H1 (cell line): ENCODE measurements at regions not wholly inside any gene's neighbourhood (a gene's known extent, or its start where the extent isn't known, plus 50 kb on each side); places are given as distances from the start of the nearest gene placed in this dataset.

Experiments
- CTCF ChIA-PET: fragments of 300-600 bp; sonication (Branson Sonifier 250); formaldehyde crosslinking; loops from one replicate; lab custom pipeline; 2021; ENCODE audit not compliant: partially characterized antibody; lab: Charles Lee
- POLR2A ChIA-PET: fragments of 300-600 bp; sonication (Branson Sonifier 250); formaldehyde crosslinking; loops from one replicate; lab custom pipeline; 2021; ENCODE audit warnings: inconsistent platforms; ENCODE audit not compliant: partially characterized antibody; lab: Charles Lee
- DNase-seq, 2 experiments: peaks; one replicate each; pipeline versions ENCODE4 v3.0.0 to v3.0.0-alpha.2; 2010 to 2022; ENCODE audit warnings: low spot score in 2 of 2, low read depth in 1 of 2, mixed read lengths in 1 of 2
- FAIRE-seq: peaks from 2 replicates; lab custom pipeline; 2011; peaks lifted over from hg19 to GRCh38; lab: Jason Lieb, UNC
- H2AFZ ChIP-seq: 2 replicates; pipeline ENCODE4 v1.8.1; 2012; ENCODE audit warnings: low read length, inconsistent platforms
- H2AK5ac ChIP-seq: 2 replicates; pipeline ENCODE4 v1.6.1; 2013; ENCODE audit warnings: low read depth, low read length
- H2BK120ac ChIP-seq: replicated peaks from 2 replicates; pipeline ENCODE3; 2013; ENCODE audit warnings: low read depth, low read length, inconsistent platforms
- H2BK12ac ChIP-seq: 2 replicates; pipeline ENCODE4 v1.6.1; 2013; ENCODE audit warnings: low read depth, low read length
- H2BK15ac ChIP-seq: 2 replicates; pipeline ENCODE4 v1.6.1; 2013; ENCODE audit warnings: low read length
- H2BK20ac ChIP-seq: 2 replicates; pipeline ENCODE4 v1.6.1; 2013; ENCODE audit warnings: low read length
- H2BK5ac ChIP-seq: 2 replicates; pipeline ENCODE4 v1.6.1; 2013; ENCODE audit warnings: low read depth, low read length
- H3K14ac ChIP-seq: 2 replicates; pipeline ENCODE4 v1.6.1; 2013; ENCODE audit warnings: inconsistent platforms; ENCODE audit not compliant: insufficient read length
- H3K18ac ChIP-seq: 2 replicates; pipeline ENCODE4 v1.6.1; 2013; ENCODE audit warnings: low read length; ENCODE audit errors: extremely low read depth
- H3K23ac ChIP-seq: 2 replicates; pipeline ENCODE4 v1.6.1; 2013; ENCODE audit warnings: inconsistent platforms; ENCODE audit not compliant: insufficient read length
- H3K23me2 ChIP-seq: 2 replicates; pipeline ENCODE4 v1.6.1; 2013; ENCODE audit warnings: low read depth, low read length
- H3K27ac ChIP-seq: 2 replicates; pipeline ENCODE4 v1.6.1; 2011; ENCODE audit warnings: low read depth, low read length, inconsistent platforms
- H3K27me3 ChIP-seq, 4 experiments: replicated peaks in 1 of 4; 1 replicate in 1 of 4; 2 replicates in 3 of 4; pipeline versions ENCODE4 v1.6.1 to v1.8.1; 2011 to 2013; ENCODE audit warnings: low read length in 3 of 4, mild to moderate bottlenecking in 3 of 4, inconsistent platforms in 2 of 4, mixed read lengths in 2 of 4, moderate library complexity in 1 of 4; ENCODE audit not compliant: control insufficient read depth in 3 of 4, insufficient read depth in 3 of 4; ENCODE audit errors: extremely low read depth in 1 of 4
- H3K36me3 ChIP-seq, 4 experiments: 2 replicates each; pipeline versions ENCODE4 v1.6.1 to v1.8.1; 2011 to 2013; ENCODE audit warnings: mild to moderate bottlenecking in 4 of 4, low read length in 3 of 4, moderate library complexity in 2 of 4, control low read depth in 1 of 4, inconsistent platforms in 1 of 4; ENCODE audit not compliant: insufficient read depth in 4 of 4, control insufficient read depth in 2 of 4
- H3K4ac ChIP-seq: replicated peaks from 2 replicates; pipeline ENCODE3; 2013; ENCODE audit warnings: low read length, low read depth, mixed read lengths, inconsistent platforms; ENCODE audit not compliant: insufficient read length
- H3K4me1 ChIP-seq, 4 experiments: replicated peaks in 1 of 4; 1 replicate in 1 of 4; 2 replicates in 3 of 4; pipeline versions ENCODE4 v1.6.1 to v1.8.1; 2011 to 2013; ENCODE audit warnings: low read length in 3 of 4, inconsistent platforms in 2 of 4, mixed read lengths in 1 of 4; ENCODE audit not compliant: insufficient read depth in 4 of 4, control insufficient read depth in 3 of 4
- H3K4me2 ChIP-seq, 2 experiments: 2 replicates each; pipeline versions ENCODE4 v1.6.1 to v1.8.1; 2011 to 2013; ENCODE audit warnings: low read depth in 2 of 2, low read length in 2 of 2, control low read depth in 1 of 2, inconsistent platforms in 1 of 2, mild to moderate bottlenecking in 1 of 2; ENCODE audit not compliant: insufficient read depth in 1 of 2
- H3K4me3 ChIP-seq, 4 experiments: fragments of 200-600, 300-600 bp in 1 of 4; sonication (generic), shearing (Covaris generic), sonication (Bioruptor Twin) in 1 of 4; 2 replicates each; pipeline versions ENCODE4 v1.5.1 to v1.8.1; 2011 to 2016; ENCODE audit warnings: low read length in 4 of 4, low read depth in 3 of 4, control low read depth in 2 of 4, inconsistent platforms in 2 of 4, mild to moderate bottlenecking in 2 of 4, mixed read lengths in 1 of 4, moderate library complexity in 1 of 4; ENCODE audit not compliant: insufficient read depth in 2 of 4; ENCODE audit errors: extremely low read depth in 1 of 4
- H3K56ac ChIP-seq: replicated peaks from 2 replicates; pipeline ENCODE3; 2013; ENCODE audit warnings: low read depth, mild to moderate bottlenecking, mixed read lengths, low read length, inconsistent platforms; ENCODE audit not compliant: insufficient read length
- H3K79me1 ChIP-seq: 2 replicates; pipeline ENCODE4 v1.6.1; 2013; ENCODE audit warnings: low read depth, low read length, control low read depth
- H3K79me2 ChIP-seq, 2 experiments: 2 replicates each; pipeline versions ENCODE4 v1.6.1 to v1.8.1; 2012 to 2013; ENCODE audit warnings: low read length in 2 of 2, mild to moderate bottlenecking in 2 of 2, inconsistent platforms in 1 of 2; ENCODE audit not compliant: insufficient read depth in 2 of 2, control insufficient read depth in 1 of 2
- H3K9ac ChIP-seq, 4 experiments: replicated peaks in 1 of 4; 1 replicate in 1 of 4; 2 replicates in 3 of 4; pipeline versions ENCODE4 v1.6.1 to v1.8.1; 2011 to 2013; ENCODE audit warnings: low read depth in 3 of 4, low read length in 3 of 4, control low read depth in 2 of 4, mild to moderate bottlenecking in 2 of 4, moderate library complexity in 2 of 4, inconsistent platforms in 1 of 4; ENCODE audit errors: extremely low read depth in 1 of 4
- H3K9me3 ChIP-seq, 2 experiments: 2 replicates each; pipeline versions ENCODE4 v1.6.1 to v1.8.1; 2012 to 2013; ENCODE audit warnings: mild to moderate bottlenecking in 2 of 2, moderate library complexity in 2 of 2, control low read depth in 1 of 2, inconsistent platforms in 1 of 2, low read depth in 1 of 2, low read length in 1 of 2, mixed read lengths in 1 of 2; ENCODE audit not compliant: insufficient read depth in 2 of 2
- H4K20me1 ChIP-seq, 2 experiments: replicated peaks in 1 of 2; 2 replicates each; pipeline versions ENCODE3 to v1.8.1; 2011 to 2013; ENCODE audit warnings: inconsistent platforms in 2 of 2, low read length in 2 of 2, mild to moderate bottlenecking in 1 of 2; ENCODE audit not compliant: insufficient read depth in 2 of 2, control insufficient read depth in 1 of 2
- H4K5ac ChIP-seq: 2 replicates; pipeline ENCODE4 v1.6.1; 2013; ENCODE audit warnings: low read length, low read depth, mixed read lengths, inconsistent platforms; ENCODE audit not compliant: insufficient read length
- H4K8ac ChIP-seq: 2 replicates; pipeline ENCODE4 v1.8.0; 2013; ENCODE audit warnings: mild to moderate bottlenecking, moderate library complexity, low read length, inconsistent platforms; ENCODE audit not compliant: insufficient read depth; ENCODE audit errors: extremely low read depth
- H4K91ac ChIP-seq: replicated peaks from 2 replicates; pipeline ENCODE3; 2013; ENCODE audit warnings: low read length, mixed read lengths, inconsistent platforms; ENCODE audit not compliant: insufficient read length
- BRCA1 ChIP-seq: IDR thresholded peaks from 2 replicates; pipeline ENCODE4 v1.6.1; 2012; ENCODE audit warnings: low read depth, low read length, improper control_type of control experiment
- EGR1 ChIP-seq: IDR thresholded peaks from 2 replicates; pipeline ENCODE4 v1.6.1; 2011; ENCODE audit warnings: low read depth, low read length, borderline replicate concordance
- KDM5A ChIP-seq: fragments of 200-600 bp; IDR thresholded peaks from 2 replicates; pipeline ENCODE4 v1.7.1; 2012; ENCODE audit warnings: mild to moderate bottlenecking, low read length, inconsistent platforms, mixed read lengths
- TBP ChIP-seq: IDR thresholded peaks from 2 replicates; pipeline ENCODE4 v1.6.1; 2011; ENCODE audit warnings: low read depth, low read length, improper control_type of control experiment
- YY1 ChIP-seq: IDR thresholded peaks from 2 replicates; pipeline ENCODE4 v1.6.1; 2011; ENCODE audit warnings: low read depth, mild to moderate bottlenecking, low read length
- WGBS, 2 experiments: shearing (Covaris generic) in 1 of 2; methylation state at CpG; one replicate each; pipeline versions ENCODE4 v1.1.6 to v1.1.7; 2013 to 2015; ENCODE audit warnings: low lambda C conversion rate in 2 of 2, mixed read lengths in 2 of 2, inconsistent platforms in 1 of 2, low coverage in 1 of 2, missing lambda C conversion rate in 1 of 2; ENCODE audit not compliant: insufficient replicate concordance in 2 of 2, insufficient coverage in 1 of 2, insufficient read length in 1 of 2; ENCODE audit errors: extremely low coverage in 1 of 2, missing lambda C conversion rate in 1 of 2; 5-methylcytosine and 5-hydroxymethylcytosine counted together
- TF ChIP-seq, protein P1 (sequence below), 3 experiments: IDR thresholded peaks; 1 replicate in 2 of 3; 2 replicates in 1 of 3; pipeline versions ENCODE4 v1.5.1 to v1.6.1; 2011; ENCODE audit warnings: low read length in 3 of 3, mild to moderate bottlenecking in 3 of 3, inconsistent platforms in 2 of 3, low read depth in 1 of 3, moderate library complexity in 1 of 3; ENCODE audit not compliant: insufficient read depth in 1 of 3; ENCODE audit errors: control extremely low read depth in 1 of 3

GRCh38 chr7:126041472-126041871 is 1111.8 kb upstream of the POT1 start:
- H3K27ac ChIP-seq, result no peak overlapping the region
- H4K20me1 ChIP-seq, result no peaks in the 10 kb centered on the region
- H3K9me3 ChIP-seq, result no peaks in the 10 kb centered on the region
- CTCF ChIA-PET, result interaction anchor here (0.6 to 0.8 kb wide), 3 partner anchors 16 to 398 kb away, joined by 3 read pairs; no protein-coding TSS in a partner anchor
- H3K23me2 ChIP-seq, result no peaks in the 10 kb centered on the region
- no peak overlapping the region for H2BK5ac ChIP-seq
- H2BK120ac ChIP-seq, result no peak overlapping the region
- FAIRE-seq, result no peak
- TF ChIP-seq, protein P1, sequence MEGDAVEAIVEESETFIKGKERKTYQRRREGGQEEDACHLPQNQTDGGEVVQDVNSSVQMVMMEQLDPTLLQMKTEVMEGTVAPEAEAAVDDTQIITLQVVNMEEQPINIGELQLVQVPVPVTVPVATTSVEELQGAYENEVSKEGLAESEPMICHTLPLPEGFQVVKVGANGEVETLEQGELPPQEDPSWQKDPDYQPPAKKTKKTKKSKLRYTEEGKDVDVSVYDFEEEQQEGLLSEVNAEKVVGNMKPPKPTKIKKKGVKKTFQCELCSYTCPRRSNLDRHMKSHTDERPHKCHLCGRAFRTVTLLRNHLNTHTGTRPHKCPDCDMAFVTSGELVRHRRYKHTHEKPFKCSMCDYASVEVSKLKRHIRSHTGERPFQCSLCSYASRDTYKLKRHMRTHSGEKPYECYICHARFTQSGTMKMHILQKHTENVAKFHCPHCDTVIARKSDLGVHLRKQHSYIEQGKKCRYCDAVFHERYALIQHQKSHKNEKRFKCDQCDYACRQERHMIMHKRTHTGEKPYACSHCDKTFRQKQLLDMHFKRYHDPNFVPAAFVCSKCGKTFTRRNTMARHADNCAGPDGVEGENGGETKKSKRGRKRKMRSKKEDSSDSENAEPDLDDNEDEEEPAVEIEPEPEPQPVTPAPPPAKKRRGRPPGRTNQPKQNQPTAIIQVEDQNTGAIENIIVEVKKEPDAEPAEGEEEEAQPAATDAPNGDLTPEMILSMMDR (IDR thresholded peaks at IDR 0.05; ENCODE audit: control extremely low read depth in 1 of 3, insufficient read depth in 1 of 3, low read depth in 1 of 3, low read length in 3 of 3), result peak in 1 of 3 experiments; percentile 2; a peak in 1 of 4 replicates
- TF ChIP-seq BRCA1, result no peak
- TF ChIP-seq KDM5A, result no peak
- TF ChIP-seq EGR1, result no peak
- TF ChIP-seq TBP, result no peak
- no peak for TF ChIP-seq YY1
- TF ChIP-seq, all 59 proteins: peak for 1
- POLR2A ChIA-PET, result no interaction called here
- H3K18ac ChIP-seq, result no peak overlapping the region; the same call in 1 of the 2 replicates
- H3K14ac ChIP-seq, result no peak overlapping the region
- H4K5ac ChIP-seq, result no peak overlapping the region
- no peak overlapping the region; the same call in 1 of the 2 replicates for H4K8ac ChIP-seq
- H2BK12ac ChIP-seq, result no peak overlapping the region
- WGBS, 2 experiments, result 99% methylated on average over 5 of the region's 5 CpGs; no CpG with 5 or more reads in 1 of the 2 experiments
- no peaks in the 10 kb centered on the region for H3K79me1 ChIP-seq
- no peak overlapping the region for H3K9ac ChIP-seq
- no peak overlapping the region for H4K91ac ChIP-seq
- H2BK15ac ChIP-seq, result no peak overlapping the region
- H3K27me3 ChIP-seq, result no peaks in the 10 kb centered on the region
- H3K36me3 ChIP-seq, result no peaks in the 10 kb centered on the region
- no peak overlapping the region for H2AFZ ChIP-seq
- no peak overlapping the region for H2AK5ac ChIP-seq
- no peak overlapping the region for H3K4me2 ChIP-seq
- no peak overlapping the region for H3K4ac ChIP-seq
- no peak overlapping the region for H2BK20ac ChIP-seq
- no peak for DNase-seq
- no peak overlapping the region for H3K23ac ChIP-seq
- H3K79me2 ChIP-seq, result no peaks in the 10 kb centered on the region
- no peak overlapping the region for H3K56ac ChIP-seq
- H3K4me1 ChIP-seq, result peaks cover 0 to 2% (median 0%) of the 10 kb centered on the region in 4 experiments; a peak in 2 of 7 replicates
- H3K4me3 ChIP-seq, result no peak overlapping the region
